ENCODE measurements at regions not wholly inside any gene's neighbourhood (a gene's known extent, or its start where the extent isn't known, plus 50 kb on each side); places are given as distances from the start of the nearest gene placed in this dataset.

DNA sequence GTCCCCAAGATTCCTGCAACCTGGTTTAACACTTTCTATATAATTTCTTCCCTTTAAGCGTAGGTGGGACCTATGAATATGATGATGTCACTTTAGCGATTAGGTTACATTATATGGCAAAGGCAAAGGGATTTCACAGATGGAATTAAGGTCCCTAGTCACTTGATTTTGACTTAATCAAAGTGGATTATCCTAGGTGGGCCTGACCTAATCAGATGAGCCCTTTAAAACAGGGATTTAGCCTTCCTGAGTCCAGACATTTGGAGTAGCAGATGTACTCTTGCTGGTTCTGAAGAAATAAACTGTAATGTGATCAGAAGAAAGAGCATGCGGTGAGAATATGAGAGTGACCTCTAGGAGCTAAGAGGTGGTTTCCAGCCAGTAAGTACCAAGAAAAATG, 67.8 kb upstream of the LIN7C start:
- TF ChIP-seq, protein P1, sequence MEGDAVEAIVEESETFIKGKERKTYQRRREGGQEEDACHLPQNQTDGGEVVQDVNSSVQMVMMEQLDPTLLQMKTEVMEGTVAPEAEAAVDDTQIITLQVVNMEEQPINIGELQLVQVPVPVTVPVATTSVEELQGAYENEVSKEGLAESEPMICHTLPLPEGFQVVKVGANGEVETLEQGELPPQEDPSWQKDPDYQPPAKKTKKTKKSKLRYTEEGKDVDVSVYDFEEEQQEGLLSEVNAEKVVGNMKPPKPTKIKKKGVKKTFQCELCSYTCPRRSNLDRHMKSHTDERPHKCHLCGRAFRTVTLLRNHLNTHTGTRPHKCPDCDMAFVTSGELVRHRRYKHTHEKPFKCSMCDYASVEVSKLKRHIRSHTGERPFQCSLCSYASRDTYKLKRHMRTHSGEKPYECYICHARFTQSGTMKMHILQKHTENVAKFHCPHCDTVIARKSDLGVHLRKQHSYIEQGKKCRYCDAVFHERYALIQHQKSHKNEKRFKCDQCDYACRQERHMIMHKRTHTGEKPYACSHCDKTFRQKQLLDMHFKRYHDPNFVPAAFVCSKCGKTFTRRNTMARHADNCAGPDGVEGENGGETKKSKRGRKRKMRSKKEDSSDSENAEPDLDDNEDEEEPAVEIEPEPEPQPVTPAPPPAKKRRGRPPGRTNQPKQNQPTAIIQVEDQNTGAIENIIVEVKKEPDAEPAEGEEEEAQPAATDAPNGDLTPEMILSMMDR (IDR thresholded peaks at IDR 0.05): no peak
- TF ChIP-seq POLR2AphosphoS5 (IDR thresholded peaks at IDR 0.05) (no peak), EP300 (IDR thresholded peaks at IDR 0.05; ENCODE audit: low read depth) (no peak), POLR2A (IDR thresholded peaks at IDR 0.05) (no peak)
- Histone ChIP-seq H3K4me1 (no peaks in the 10 kb centered on the region), H3K4me3 (no peak overlapping the region), H3K36me3 (no peaks in the 10 kb centered on the region), H3K9me3 (no peaks in the 10 kb centered on the region), H3K27ac (no peak overlapping the region), H3K27me3 (no peaks in the 10 kb centered on the region)
- intact Hi-C loops (cut with DNase I; ENCODE audit: low total_unique reads) (no loop called here), in situ Hi-C loops (cut with MboI; ENCODE audit: low pct_ligation_motif_present in 1 of 4, low pct_unique_long_range_greater_than_20kb in 1 of 4, low sequenced_read_pairs in 3 of 4) (loop anchor here in 1 of 4 donors (25.0 kb wide), 1 partner anchor 88 kb away; no protein-coding TSS in a partner anchor)
- no peak for DNase-seq
- 94% methylated on average over 2 to 3 of the region's 3 CpGs for WGBS, 2 donors (ENCODE audit: low coverage in 1 of 2)

GRCh38 chr11:27573024-27573423, 66.5 kb upstream of the LIN7C start:
- Histone ChIP-seq H3K9me3 (no peaks in the 10 kb centered on the region), H3K4me3 (no peak overlapping the region), H3K27ac (no peak overlapping the region), H3K4me1 (no peaks in the 10 kb centered on the region), H3K36me3 (no peaks in the 10 kb centered on the region), H3K27me3 (no peaks in the 10 kb centered on the region)
- no peak for DNase-seq
- TF ChIP-seq, protein P1 (IDR thresholded peaks at IDR 0.05): no peak
- TF ChIP-seq POLR2A (IDR thresholded peaks at IDR 0.05) (no peak), EP300 (IDR thresholded peaks at IDR 0.05; ENCODE audit: low read depth) (no peak), POLR2AphosphoS5 (IDR thresholded peaks at IDR 0.05) (no peak)
- intact Hi-C loops (cut with DNase I; ENCODE audit: low total_unique reads) (no loop called here), in situ Hi-C loops (cut with MboI; ENCODE audit: low pct_ligation_motif_present in 1 of 4, low pct_unique_long_range_greater_than_20kb in 1 of 4, low sequenced_read_pairs in 3 of 4) (loop anchor here in 1 of 4 donors (25.0 kb wide), 1 partner anchor 89 kb away; no protein-coding TSS in a partner anchor)

GRCh38 chr11:27571154-27571810, 64.7 kb upstream of the LIN7C start:
- no peaks in the 10 kb centered on the region for H3K9me3 ChIP-seq
- in situ Hi-C loops (cut with MboI; ENCODE audit: low pct_ligation_motif_present in 1 of 4, low pct_unique_long_range_greater_than_20kb in 1 of 4, low sequenced_read_pairs in 3 of 4) (loop anchor here in 1 of 4 donors (25.0 kb wide), 1 partner anchor 91 kb away; no protein-coding TSS in a partner anchor), intact Hi-C loops (cut with DNase I; ENCODE audit: low total_unique reads) (no loop called here)
- H3K4me1 ChIP-seq: no peaks in the 10 kb centered on the region
- no peaks in the 10 kb centered on the region for H3K36me3 ChIP-seq
- no peaks in the 10 kb centered on the region for H3K27me3 ChIP-seq
- DNase-seq: no peak
- 74 to 82% methylated on average over 5 of the region's 5 CpGs for WGBS, 2 donors (ENCODE audit: low coverage in 1 of 2)
- no peak overlapping the region for H3K4me3 ChIP-seq
- TF ChIP-seq POLR2A (IDR thresholded peaks at IDR 0.05) (no peak), EP300 (IDR thresholded peaks at IDR 0.05; ENCODE audit: low read depth) (no peak), POLR2AphosphoS5 (IDR thresholded peaks at IDR 0.05) (no peak)
- TF ChIP-seq, protein P1 (IDR thresholded peaks at IDR 0.05): no peak
- H3K27ac ChIP-seq: no peak overlapping the region

- WGBS, 2 donors (ENCODE audit: low coverage in 1 of 2): 79 to 100% methylated on average over 1 of the region's 1 CpG
- in situ Hi-C loops (cut with MboI; ENCODE audit: low pct_ligation_motif_present in 1 of 4, low pct_unique_long_range_greater_than_20kb in 1 of 4, low sequenced_read_pairs in 3 of 4) (loop anchor here in 1 of 4 donors (25.0 kb wide), 1 partner anchor 92 kb away; no protein-coding TSS in a partner anchor), intact Hi-C loops (cut with DNase I; ENCODE audit: low total_unique reads) (no loop called here)
- no peak overlapping the region for H3K27ac ChIP-seq
- no peaks in the 10 kb centered on the region for H3K4me1 ChIP-seq
- DNase-seq: no peak
- TF ChIP-seq, protein P1 (IDR thresholded peaks at IDR 0.05): no peak
- no peak for TF ChIP-seq POLR2A (IDR thresholded peaks at IDR 0.05)
- H3K36me3 ChIP-seq: no peaks in the 10 kb centered on the region
- H3K4me3 ChIP-seq: no peak overlapping the region
- no peaks in the 10 kb centered on the region for H3K27me3 ChIP-seq
- H3K9me3 ChIP-seq: no peaks in the 10 kb centered on the region
Measured at GRCh38 chr11:27570542-27570941, 64.0 kb upstream of the LIN7C start.
